ENCODE measurements at regions not wholly inside any gene's neighbourhood (a gene's known extent, or its start where the extent isn't known, plus 50 kb on each side); places are given as distances from the start of the nearest gene placed in this dataset.

GRCh38 chr20:51898788-51899187 lies 96.5 kb upstream of the SALL4 start:
- Histone ChIP-seq H3K9me3 (ENCODE audit: control insufficient read depth, low read length) (no peaks in the 10 kb centered on the region), H3K4me3 (ENCODE audit: insufficient read depth in 1 of 2, low read depth in 1 of 2, low read length in 2 of 2) (no peak overlapping the region), H3K27ac (ENCODE audit: low read length, poor library complexity, severe bottlenecking) (no peak overlapping the region), H2BK120ac (ENCODE audit: low read depth, low read length) (no peak overlapping the region), H2BK5ac (ENCODE audit: low read depth, low read length, poor library complexity, severe bottlenecking) (no peak overlapping the region), H2BK15ac (ENCODE audit: low read depth, poor library complexity, severe bottlenecking) (no peak overlapping the region), H3K4me1 (ENCODE audit: control insufficient read depth, insufficient read depth, low read depth, low read length) (no peaks in the 10 kb centered on the region), H3K79me1 (replicated peaks; ENCODE audit: low read length, poor library complexity, severe bottlenecking) (no peaks in the 10 kb centered on the region), H3K4me2 (ENCODE audit: low read length, poor library complexity, severe bottlenecking) (no peak overlapping the region), H4K8ac (ENCODE audit: low read length) (no peak overlapping the region), H3K4ac (ENCODE audit: low read depth in 1 of 2, low read length in 2 of 2) (no peak overlapping the region), H3K27me3 (ENCODE audit: control insufficient read depth in 1 of 2, insufficient read depth in 1 of 2, low read length in 2 of 2) (peaks cover 0 to 4% of the 10 kb centered on the region in 2 experiments), H3K36me3 (ENCODE audit: control insufficient read depth in 1 of 2, insufficient read depth in 2 of 2, low read depth in 1 of 2, low read length in 2 of 2) (no peaks in the 10 kb centered on the region), H4K91ac (ENCODE audit: low read length) (no peak overlapping the region), H3K23ac (ENCODE audit: low read length in 2 of 2) (no peak overlapping the region), H2AFZ (ENCODE audit: low read depth, low read length) (no peak overlapping the region), H2BK12ac (ENCODE audit: low read length in 2 of 2) (no peak overlapping the region), H2AK5ac (ENCODE audit: low read length, severe bottlenecking) (no peak overlapping the region), H3K18ac (ENCODE audit: low read depth in 1 of 2, low read length in 2 of 2) (no peak overlapping the region), H3K9ac (ENCODE audit: low read length) (no peak overlapping the region), H3K14ac (ENCODE audit: low read length in 2 of 2) (no peak overlapping the region)
- no peak for DNase-seq
- WGBS, result 94% methylated on average over 6 of the region's 6 CpGs

DNA sequence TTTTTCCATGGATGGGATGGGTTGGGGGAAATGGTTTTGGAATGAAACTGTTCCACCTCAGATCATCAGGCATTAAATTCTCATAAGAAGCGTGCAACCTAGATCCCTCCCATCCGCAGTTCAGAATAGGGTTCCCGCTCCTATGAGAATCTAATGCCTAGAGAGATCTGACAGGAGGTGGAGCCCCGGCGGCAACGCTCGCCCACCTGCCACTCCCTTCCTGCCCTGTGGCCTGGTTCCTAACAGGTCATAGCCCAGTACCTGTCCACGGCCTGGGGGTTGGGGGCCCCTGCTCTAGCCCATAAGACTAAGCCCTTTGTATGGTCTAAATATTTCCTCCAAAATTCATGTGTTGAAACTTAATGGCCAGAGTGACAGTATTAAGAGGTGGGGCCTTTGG lies 92.3 kb upstream of the SALL4 start:
- H3K4ac ChIP-seq (ENCODE audit: low read depth in 1 of 2, low read length in 2 of 2), result no peak overlapping the region
- H2AFZ ChIP-seq (ENCODE audit: low read depth, low read length), result no peak overlapping the region
- no peak overlapping the region for H3K14ac ChIP-seq (ENCODE audit: low read length in 2 of 2)
- no peak overlapping the region for H2BK15ac ChIP-seq (ENCODE audit: low read depth, poor library complexity, severe bottlenecking)
- H3K36me3 ChIP-seq (ENCODE audit: control insufficient read depth in 1 of 2, insufficient read depth in 2 of 2, low read depth in 1 of 2, low read length in 2 of 2), result no peaks in the 10 kb centered on the region
- H4K8ac ChIP-seq (ENCODE audit: low read length), result no peak overlapping the region
- no peak overlapping the region for H3K23ac ChIP-seq (ENCODE audit: low read length in 2 of 2)
- H3K4me1 ChIP-seq (ENCODE audit: control insufficient read depth, insufficient read depth, low read depth, low read length), result no peaks in the 10 kb centered on the region
- peaks cover 0 to 4% of the 10 kb centered on the region in 2 experiments for H3K27me3 ChIP-seq (ENCODE audit: control insufficient read depth in 1 of 2, insufficient read depth in 1 of 2, low read length in 2 of 2)
- no peak overlapping the region for H2AK5ac ChIP-seq (ENCODE audit: low read length, severe bottlenecking)
- H2BK12ac ChIP-seq (ENCODE audit: low read length in 2 of 2), result no peak overlapping the region
- no peak overlapping the region for H3K4me3 ChIP-seq (ENCODE audit: insufficient read depth in 1 of 2, low read depth in 1 of 2, low read length in 2 of 2)
- H3K4me2 ChIP-seq (ENCODE audit: low read length, poor library complexity, severe bottlenecking), result no peak overlapping the region
- DNase-seq, result no peak
- 91% methylated on average over 7 of the region's 8 CpGs for WGBS
- H3K9me3 ChIP-seq (ENCODE audit: control insufficient read depth, low read length), result no peaks in the 10 kb centered on the region
- no peak overlapping the region for H3K18ac ChIP-seq (ENCODE audit: low read depth in 1 of 2, low read length in 2 of 2)
- no peak overlapping the region for H3K27ac ChIP-seq (ENCODE audit: low read length, poor library complexity, severe bottlenecking)
- no peak overlapping the region for H3K9ac ChIP-seq (ENCODE audit: low read length)
- no peaks in the 10 kb centered on the region for H3K79me1 ChIP-seq (replicated peaks; ENCODE audit: low read length, poor library complexity, severe bottlenecking)
- H2BK5ac ChIP-seq (ENCODE audit: low read depth, low read length, poor library complexity, severe bottlenecking), result no peak overlapping the region
- no peak overlapping the region for H2BK120ac ChIP-seq (ENCODE audit: low read depth, low read length)
- H4K91ac ChIP-seq (ENCODE audit: low read length), result no peak overlapping the region

GRCh38 chr20:51894201-51894600 lies 91.9 kb upstream of the SALL4 start:
- Histone ChIP-seq H3K18ac (ENCODE audit: low read depth in 1 of 2, low read length in 2 of 2) (no peak overlapping the region), H4K8ac (ENCODE audit: low read length) (no peak overlapping the region), H4K91ac (ENCODE audit: low read length) (no peak overlapping the region), H3K14ac (ENCODE audit: low read length in 2 of 2) (no peak overlapping the region), H3K9me3 (ENCODE audit: control insufficient read depth, low read length) (no peaks in the 10 kb centered on the region), H2BK15ac (ENCODE audit: low read depth, poor library complexity, severe bottlenecking) (no peak overlapping the region), H3K4me2 (ENCODE audit: low read length, poor library complexity, severe bottlenecking) (no peak overlapping the region), H3K79me1 (replicated peaks; ENCODE audit: low read length, poor library complexity, severe bottlenecking) (no peaks in the 10 kb centered on the region), H2AFZ (ENCODE audit: low read depth, low read length) (no peak overlapping the region), H3K27ac (ENCODE audit: low read length, poor library complexity, severe bottlenecking) (no peak overlapping the region), H3K36me3 (ENCODE audit: control insufficient read depth in 1 of 2, insufficient read depth in 2 of 2, low read depth in 1 of 2, low read length in 2 of 2) (no peaks in the 10 kb centered on the region), H3K4me3 (ENCODE audit: insufficient read depth in 1 of 2, low read depth in 1 of 2, low read length in 2 of 2) (no peak overlapping the region), H2BK12ac (ENCODE audit: low read length in 2 of 2) (no peak overlapping the region), H3K27me3 (ENCODE audit: control insufficient read depth in 1 of 2, insufficient read depth in 1 of 2, low read length in 2 of 2) (peaks cover 0 to 5% of the 10 kb centered on the region in 2 experiments), H3K9ac (ENCODE audit: low read length) (no peak overlapping the region), H3K23ac (ENCODE audit: low read length in 2 of 2) (no peak overlapping the region), H2AK5ac (ENCODE audit: low read length, severe bottlenecking) (no peak overlapping the region), H3K4me1 (ENCODE audit: control insufficient read depth, insufficient read depth, low read depth, low read length) (no peaks in the 10 kb centered on the region), H3K4ac (ENCODE audit: low read depth in 1 of 2, low read length in 2 of 2) (no peak overlapping the region), H2BK5ac (ENCODE audit: low read depth, low read length, poor library complexity, severe bottlenecking) (no peak overlapping the region), H2BK120ac (ENCODE audit: low read depth, low read length) (no peak overlapping the region)
- DNase-seq, result no peak
- WGBS, result 67% methylated on average over 3 of the region's 6 CpGs

- Histone ChIP-seq H2BK15ac (ENCODE audit: low read depth, poor library complexity, severe bottlenecking) (no peak overlapping the region), H2AK5ac (ENCODE audit: low read length, severe bottlenecking) (no peak overlapping the region), H4K8ac (ENCODE audit: low read length) (no peak overlapping the region), H3K79me1 (replicated peaks; ENCODE audit: low read length, poor library complexity, severe bottlenecking) (no peaks in the 10 kb centered on the region), H3K27ac (ENCODE audit: low read length, poor library complexity, severe bottlenecking) (no peak overlapping the region), H2BK120ac (ENCODE audit: low read depth, low read length) (no peak overlapping the region), H2BK12ac (ENCODE audit: low read length in 2 of 2) (no peak overlapping the region), H3K27me3 (ENCODE audit: control insufficient read depth in 1 of 2, insufficient read depth in 1 of 2, low read length in 2 of 2) (peaks cover 0 to 5% of the 10 kb centered on the region in 2 experiments), H3K9ac (ENCODE audit: low read length) (no peak overlapping the region), H3K14ac (ENCODE audit: low read length in 2 of 2) (no peak overlapping the region), H3K4ac (ENCODE audit: low read depth in 1 of 2, low read length in 2 of 2) (no peak overlapping the region), H3K9me3 (ENCODE audit: control insufficient read depth, low read length) (no peaks in the 10 kb centered on the region), H3K4me2 (ENCODE audit: low read length, poor library complexity, severe bottlenecking) (no peak overlapping the region), H3K23ac (ENCODE audit: low read length in 2 of 2) (no peak overlapping the region), H4K91ac (ENCODE audit: low read length) (no peak overlapping the region), H3K4me3 (ENCODE audit: insufficient read depth in 1 of 2, low read depth in 1 of 2, low read length in 2 of 2) (no peak overlapping the region), H3K36me3 (ENCODE audit: control insufficient read depth in 1 of 2, insufficient read depth in 2 of 2, low read depth in 1 of 2, low read length in 2 of 2) (no peaks in the 10 kb centered on the region), H3K4me1 (ENCODE audit: control insufficient read depth, insufficient read depth, low read depth, low read length) (no peaks in the 10 kb centered on the region), H2AFZ (ENCODE audit: low read depth, low read length) (no peak overlapping the region), H3K18ac (ENCODE audit: low read depth in 1 of 2, low read length in 2 of 2) (no peak overlapping the region), H2BK5ac (ENCODE audit: low read depth, low read length, poor library complexity, severe bottlenecking) (no peak overlapping the region)
- DNase-seq, result no peak
- 91% methylated on average over 5 of the region's 7 CpGs for WGBS
These were observed 91.4 kb upstream of the SALL4 start for GRCh38 chr20:51893723-51894122.

Data from mesenchymal stem cell (in vitro differentiated cells and primary cell).